Glutamatergic neuron (in vitro differentiated cells): ENCODE measurements at regions not wholly inside any gene's neighbourhood (a gene's known extent, or its start where the extent isn't known, plus 50 kb on each side); places are given as distances from the start of the nearest gene placed in this dataset.

Source experiments
- DNase-seq: peaks from one replicate; pipeline ENCODE4 v3.0.0; 2022
- H3K27ac Mint-ChIP-seq: one replicate; pipeline ENCODE4 v1.8.0; 2020; ENCODE audit warnings: mild to moderate bottlenecking, mixed read lengths, inconsistent platforms; ENCODE audit not compliant: unreplicated experiment
- H3K27me3 Mint-ChIP-seq: one replicate; pipeline ENCODE4 v1.8.0; 2020; ENCODE audit warnings: mild to moderate bottlenecking, moderate library complexity, mixed read lengths, inconsistent platforms; ENCODE audit not compliant: unreplicated experiment
- H3K36me3 Mint-ChIP-seq: one replicate; pipeline ENCODE4 v1.8.0; 2020; ENCODE audit warnings: mild to moderate bottlenecking, mixed read lengths, inconsistent platforms; ENCODE audit not compliant: unreplicated experiment
- H3K4me1 Mint-ChIP-seq: one replicate; pipeline ENCODE4 v1.8.0; 2020; ENCODE audit warnings: mild to moderate bottlenecking, low read depth, mixed read lengths, inconsistent platforms; ENCODE audit not compliant: unreplicated experiment
- H3K4me3 Mint-ChIP-seq: one replicate; pipeline ENCODE4 v1.8.0; 2020; ENCODE audit warnings: mild to moderate bottlenecking, mixed read lengths, inconsistent platforms; ENCODE audit not compliant: unreplicated experiment
- H3K9me3 Mint-ChIP-seq: one replicate; pipeline ENCODE4 v1.8.0; 2020; ENCODE audit warnings: mild to moderate bottlenecking, moderate library complexity, mixed read lengths, inconsistent platforms; ENCODE audit not compliant: unreplicated experiment
- CTCF ChIP-seq: fragments of 200-600 bp; sonication (generic); IDR thresholded peaks from one replicate; pipeline ENCODE4 v1.5.0; 2021; ENCODE audit not compliant: partially characterized antibody, unreplicated experiment

- Mint-ChIP-seq H3K27ac (no peak overlapping the region), H3K27me3 (no peaks in the 10 kb centered on the region), H3K9me3 (no peaks in the 10 kb centered on the region), H3K36me3 (no peaks in the 10 kb centered on the region), H3K4me3 (no peak overlapping the region), H3K4me1 (no peaks in the 10 kb centered on the region)
- DNase-seq: no peak
- TF ChIP-seq CTCF: no peak
Measured at GRCh38 chr9:15010581-15010980, 100.4 kb upstream of the FREM1 start.

- Mint-ChIP-seq H3K27me3 (no peaks in the 10 kb centered on the region), H3K27ac (no peak overlapping the region), H3K4me3 (no peak overlapping the region), H3K9me3 (no peaks in the 10 kb centered on the region), H3K36me3 (no peaks in the 10 kb centered on the region), H3K4me1 (no peaks in the 10 kb centered on the region)
- DNase-seq: no peak
- TF ChIP-seq CTCF: no peak
Measured at GRCh38 chr9:15007698-15008097, 97.5 kb upstream of the FREM1 start.

GRCh38 chr9:14994738-14995137 lies 84.5 kb upstream of the FREM1 start:
- Mint-ChIP-seq H3K27ac (no peak overlapping the region), H3K27me3 (no peaks in the 10 kb centered on the region), H3K36me3 (no peaks in the 10 kb centered on the region), H3K9me3 (peaks cover 4% of the 10 kb centered on the region), H3K4me3 (no peak overlapping the region), H3K4me1 (peaks cover 4% of the 10 kb centered on the region)
- no peak for DNase-seq
- TF ChIP-seq CTCF: no peak

- H3K27ac Mint-ChIP-seq: peak overlapping the region; percentile 25
- peaks cover 4% of the 10 kb centered on the region for H3K9me3 Mint-ChIP-seq
- DNase-seq: no peak
- no peaks in the 10 kb centered on the region for H3K27me3 Mint-ChIP-seq
- TF ChIP-seq CTCF: no peak
- H3K36me3 Mint-ChIP-seq: no peaks in the 10 kb centered on the region
- H3K4me1 Mint-ChIP-seq: peaks cover 4% of the 10 kb centered on the region
- H3K4me3 Mint-ChIP-seq: peak overlapping the region; percentile 87
Measured at GRCh38 chr9:14993901-14994554, 83.8 kb upstream of the FREM1 start.

- Mint-ChIP-seq H3K27ac (peak overlapping the region; percentile 44), H3K27me3 (no peaks in the 10 kb centered on the region)
- TF ChIP-seq CTCF: no peak
Measured at GRCh38 chr9:14993061-14993800, 83.0 kb upstream of the FREM1 start.

More at GRCh38 chr9:14993061-14993800, 83.0 kb upstream of the FREM1 start:
- peaks cover 4% of the 10 kb centered on the region for H3K9me3 Mint-ChIP-seq
- peak; percentile 92 for DNase-seq
- peaks cover 4% of the 10 kb centered on the region for H3K4me1 Mint-ChIP-seq
- no peaks in the 10 kb centered on the region for H3K36me3 Mint-ChIP-seq
- H3K4me3 Mint-ChIP-seq: peak overlapping the region; percentile 87
